CD4-positive, CD25-positive, alpha-beta regulatory T cell (primary cell): ENCODE measurements at regions not wholly inside any gene's neighbourhood (a gene's known extent, or its start where the extent isn't known, plus 50 kb on each side); places are given as distances from the start of the nearest gene placed in this dataset.
"Not testable (repeated sequence)": the region's sequence is repeated elsewhere in the genome, so short reads cannot be mapped to it uniquely, and the experiment has no call there.

Source experiments
- ATAC-seq, 2 donors: fragments of 150-1000 bp; cut with Tn5 transposase; one replicate each; pipeline ENCODE4 v1.10.0; 2021; ENCODE audit warnings: low read depth in 2 of 2, moderate number of reproducible peaks in 2 of 2, moderate library complexity in 1 of 2
- DNase-seq, 3 donors: peaks; one replicate each; pipeline versions ENCODE4 v3.0.0 to v3.0.0-alpha.2; 2012 to 2022; ENCODE audit warnings: mixed read lengths in 1 of 3
- H3K27ac ChIP-seq: one replicate; pipeline ENCODE4 v1.7.0; 2013; ENCODE audit warnings: mild to moderate bottlenecking, low read length; ENCODE audit not compliant: insufficient read depth, poor library complexity, severe bottlenecking
- H3K27me3 ChIP-seq: one replicate; pipeline ENCODE4 v1.7.0; 2013; ENCODE audit warnings: low read length; ENCODE audit not compliant: control insufficient read depth, insufficient read depth
- H3K36me3 ChIP-seq: one replicate; pipeline ENCODE4 v1.7.0; 2013; ENCODE audit warnings: mild to moderate bottlenecking, low read length, moderate library complexity; ENCODE audit not compliant: control insufficient read depth, insufficient read depth
- H3K4me1 ChIP-seq: 2 replicates; pipeline ENCODE4 v1.7.0; 2013; ENCODE audit warnings: mild to moderate bottlenecking, low read length; ENCODE audit not compliant: insufficient read depth, control insufficient read depth, poor library complexity, severe bottlenecking
- H3K4me3 ChIP-seq: one replicate; pipeline ENCODE4 v1.7.0; 2013; ENCODE audit warnings: low read depth, mild to moderate bottlenecking, low read length, moderate library complexity
- H3K9me3 ChIP-seq, 2 experiments: 1 replicate in 1 of 2; 2 replicates in 1 of 2; pipeline ENCODE4 v1.7.0; 2013; ENCODE audit warnings: low read length in 2 of 2, mild to moderate bottlenecking in 1 of 2, moderate library complexity in 1 of 2; ENCODE audit not compliant: control insufficient read depth in 2 of 2
- H3K27ac Mint-ChIP-seq, 3 donors: one replicate each; pipeline ENCODE4 v1.8.0; 2020 to 2022; ENCODE audit warnings: mild to moderate bottlenecking in 3 of 3, mixed read lengths in 3 of 3, moderate library complexity in 2 of 3
- H3K27me3 Mint-ChIP-seq: one replicate; pipeline ENCODE4 v1.8.0; 2022; ENCODE audit warnings: mild to moderate bottlenecking, mixed read lengths
- H3K36me3 Mint-ChIP-seq: one replicate; pipeline ENCODE4 v1.8.0; 2020; ENCODE audit warnings: mixed read lengths
- H3K4me1 Mint-ChIP-seq, 4 donors: one replicate each; pipeline ENCODE4 v1.8.0; 2020 to 2022; ENCODE audit warnings: mixed read lengths in 4 of 4, mild to moderate bottlenecking in 1 of 4
- H3K4me3 Mint-ChIP-seq, 4 donors: one replicate each; pipeline ENCODE4 v1.8.0; 2020 to 2022; ENCODE audit warnings: mild to moderate bottlenecking in 4 of 4, mixed read lengths in 4 of 4, moderate library complexity in 3 of 4
- H3K9me3 Mint-ChIP-seq, 7 donors: one replicate each; pipeline ENCODE4 v1.8.0; 2020 to 2022; ENCODE audit warnings: mixed read lengths in 7 of 7, mild to moderate bottlenecking in 3 of 7, moderate library complexity in 2 of 7

- no peaks in the 10 kb centered on the region for H3K36me3 ChIP-seq
- ATAC-seq, result no peak
- H3K9me3 ChIP-seq, result no peaks in the 10 kb centered on the region
- no peak overlapping the region for H3K4me3 Mint-ChIP-seq
- no peaks in the 10 kb centered on the region for H3K4me1 ChIP-seq
- no peak overlapping the region for H3K4me3 ChIP-seq
- H3K27me3 Mint-ChIP-seq, result peaks cover 13% of the 10 kb centered on the region
- H3K36me3 Mint-ChIP-seq, result no peaks in the 10 kb centered on the region
- DNase-seq, result no peak
- no peak overlapping the region for H3K27ac ChIP-seq
- H3K9me3 Mint-ChIP-seq, result peaks cover 0 to 5% (median 2%) of the 10 kb centered on the region in 7 donors
- peaks cover 0 to 5% (median 4%) of the 10 kb centered on the region in 4 donors for H3K4me1 Mint-ChIP-seq
- no peaks in the 10 kb centered on the region for H3K27me3 ChIP-seq
- no peak overlapping the region for H3K27ac Mint-ChIP-seq
Observed at GRCh38 chr2:195338856-195339255, 318.2 kb upstream of the SLC39A10 start.

GRCh38 chr2:195337597-195337996 is 319.4 kb upstream of the SLC39A10 start:
- no peaks in the 10 kb centered on the region for H3K36me3 Mint-ChIP-seq
- H3K27ac Mint-ChIP-seq, result no peak overlapping the region
- peaks cover 0 to 6% (median 4%) of the 10 kb centered on the region in 4 donors for H3K4me1 Mint-ChIP-seq
- H3K27ac ChIP-seq, result no peak overlapping the region
- no peak for ATAC-seq
- no peaks in the 10 kb centered on the region for H3K27me3 ChIP-seq
- DNase-seq, result no peak
- no peaks in the 10 kb centered on the region for H3K4me1 ChIP-seq
- H3K9me3 Mint-ChIP-seq, result peaks cover 0 to 5% (median 2%) of the 10 kb centered on the region in 7 donors
- H3K27me3 Mint-ChIP-seq, result peaks cover 13% of the 10 kb centered on the region
- no peak overlapping the region for H3K4me3 Mint-ChIP-seq
- H3K4me3 ChIP-seq, result no peak overlapping the region
- H3K36me3 ChIP-seq, result no peaks in the 10 kb centered on the region
- no peaks in the 10 kb centered on the region for H3K9me3 ChIP-seq

GRCh38 chr2:195333869-195334268 is 323.2 kb upstream of the SLC39A10 start:
- H3K36me3 ChIP-seq, result no peaks in the 10 kb centered on the region
- peaks cover 0 to 9% (median 7%) of the 10 kb centered on the region in 4 donors for H3K4me1 Mint-ChIP-seq
- peaks cover 0 to 10% (median 2%) of the 10 kb centered on the region in 7 donors for H3K9me3 Mint-ChIP-seq
- no peak overlapping the region for H3K4me3 Mint-ChIP-seq
- H3K27ac Mint-ChIP-seq, result no peak overlapping the region
- peaks cover 13% of the 10 kb centered on the region for H3K27me3 Mint-ChIP-seq
- no peaks in the 10 kb centered on the region for H3K9me3 ChIP-seq
- H3K27ac ChIP-seq, result no peak overlapping the region
- H3K4me1 ChIP-seq, result no peaks in the 10 kb centered on the region
- H3K27me3 ChIP-seq, result no peaks in the 10 kb centered on the region
- DNase-seq (no peak), ATAC-seq (no peak)
- H3K36me3 Mint-ChIP-seq, result no peaks in the 10 kb centered on the region
- no peak overlapping the region for H3K4me3 ChIP-seq

- Histone ChIP-seq H3K4me1 (no peaks in the 10 kb centered on the region), H3K9me3 (no peaks in the 10 kb centered on the region)
- no peak overlapping the region for H3K4me3 Mint-ChIP-seq
Observed at GRCh38 chr2:195331966-195332365, 325.1 kb upstream of the SLC39A10 start.

GRCh38 chr2:195331129-195331528 is 325.9 kb upstream of the SLC39A10 start:
- peaks cover 0 to 9% (median 7%) of the 10 kb centered on the region in 4 donors for H3K4me1 Mint-ChIP-seq
- peaks cover 0 to 10% (median 2%) of the 10 kb centered on the region in 7 donors for H3K9me3 Mint-ChIP-seq
- ATAC-seq, result no peak
- Histone ChIP-seq H3K4me1 (no peaks in the 10 kb centered on the region), H3K27me3 (peaks cover 2% of the 10 kb centered on the region), H3K4me3 (no peak overlapping the region), H3K9me3 (no peaks in the 10 kb centered on the region), H3K36me3 (no peaks in the 10 kb centered on the region), H3K27ac (no peak overlapping the region)
- H3K27me3 Mint-ChIP-seq, result peaks cover 27% of the 10 kb centered on the region
- no peak overlapping the region for H3K4me3 Mint-ChIP-seq
- H3K27ac Mint-ChIP-seq, result no peak overlapping the region
- DNase-seq, result no peak
- H3K36me3 Mint-ChIP-seq, result no peaks in the 10 kb centered on the region

More at GRCh38 chr2:195331966-195332365, 325.1 kb upstream of the SLC39A10 start:
- ATAC-seq, result no peak
- Histone ChIP-seq H3K27me3 (peaks cover 2% of the 10 kb centered on the region), H3K4me3 (no peak overlapping the region), H3K27ac (no peak overlapping the region), H3K36me3 (no peaks in the 10 kb centered on the region)
- Mint-ChIP-seq H3K4me1 (peaks cover 0 to 9% (median 7%) of the 10 kb centered on the region in 4 donors), H3K9me3 (peaks cover 0 to 10% (median 2%) of the 10 kb centered on the region in 7 donors), H3K36me3 (no peaks in the 10 kb centered on the region), H3K27me3 (peaks cover 23% of the 10 kb centered on the region), H3K27ac (no peak overlapping the region)
- DNase-seq, result no peak

- Mint-ChIP-seq H3K27me3 (peaks cover 26% of the 10 kb centered on the region), H3K4me1 (peaks cover 0 to 9% (median 7%) of the 10 kb centered on the region in 4 donors), H3K27ac (no peak overlapping the region), H3K4me3 (no peak overlapping the region), H3K36me3 (no peaks in the 10 kb centered on the region), H3K9me3 (peaks cover 0 to 10% (median 2%) of the 10 kb centered on the region in 7 donors)
- no peaks in the 10 kb centered on the region for H3K36me3 ChIP-seq
- DNase-seq (no peak), ATAC-seq (no peak)
- H3K9me3 ChIP-seq, result no peaks in the 10 kb centered on the region
- no peak overlapping the region for H3K4me3 ChIP-seq
- H3K27me3 ChIP-seq, result peaks cover 2% of the 10 kb centered on the region
- H3K27ac ChIP-seq, result no peak overlapping the region
- no peaks in the 10 kb centered on the region for H3K4me1 ChIP-seq
Observed at GRCh38 chr2:195330513-195330956, 326.5 kb upstream of the SLC39A10 start.

GRCh38 chr2:195329784-195330183 is 327.2 kb upstream of the SLC39A10 start:
- DNase-seq, H3K36me3 ChIP-seq, H3K27me3 ChIP-seq, H3K27ac Mint-ChIP-seq, H3K9me3 Mint-ChIP-seq, H3K9me3 ChIP-seq, H3K36me3 Mint-ChIP-seq, H3K4me1 ChIP-seq, H3K4me3 Mint-ChIP-seq, H3K4me1 Mint-ChIP-seq, ATAC-seq, H3K27ac ChIP-seq, H3K4me3 ChIP-seq: not testable (repeated sequence)
- H3K27me3 Mint-ChIP-seq, result peaks cover 24% of the 10 kb centered on the region

GRCh38 chr2:195326537-195326936 is 330.5 kb upstream of the SLC39A10 start:
- Histone ChIP-seq H3K27me3 (peaks cover 5% of the 10 kb centered on the region), H3K27ac (no peak overlapping the region), H3K36me3 (no peaks in the 10 kb centered on the region), H3K9me3 (peaks cover 0 to 3% of the 10 kb centered on the region in 2 experiments), H3K4me1 (no peaks in the 10 kb centered on the region), H3K4me3 (no peak overlapping the region)
- peaks cover 24% of the 10 kb centered on the region for H3K27me3 Mint-ChIP-seq
- no peak for ATAC-seq
- no peak overlapping the region for H3K27ac Mint-ChIP-seq
- H3K4me1 Mint-ChIP-seq, result peaks cover 0 to 11% (median 8%) of the 10 kb centered on the region in 4 donors
- peaks cover 3% of the 10 kb centered on the region for H3K36me3 Mint-ChIP-seq
- H3K9me3 Mint-ChIP-seq, result peaks cover 0 to 8% (median 1%) of the 10 kb centered on the region in 7 donors
- DNase-seq, result no peak
- H3K4me3 Mint-ChIP-seq, result no peak overlapping the region
